ENCODE measurements at regions not wholly inside any gene's neighbourhood (a gene's known extent, or its start where the extent isn't known, plus 50 kb on each side); places are given as distances from the start of the nearest gene placed in this dataset.

DNA sequence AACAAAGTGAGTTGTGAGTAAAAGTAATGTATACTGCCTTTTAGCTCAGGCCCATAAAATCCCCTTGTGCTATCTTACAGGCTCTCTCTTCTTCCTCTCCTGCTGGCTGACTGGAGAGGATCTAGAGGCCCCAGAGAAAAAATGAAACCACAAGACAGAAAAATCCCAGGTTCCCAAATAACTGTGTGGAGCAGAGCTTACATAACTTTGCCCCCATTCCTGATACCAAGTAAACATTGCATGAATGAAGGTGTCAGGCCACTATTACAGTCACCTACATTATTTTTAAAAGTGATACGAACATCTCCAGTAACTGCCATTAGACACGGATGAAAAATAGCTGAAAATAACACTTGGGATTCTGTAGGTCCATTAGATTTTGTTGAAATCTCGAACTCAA is 386.0 kb upstream of the NR5A2 start:
- H3K4me3 ChIP-seq = no peak overlapping the region
- H3K27me3 ChIP-seq = no peaks in the 10 kb centered on the region
- peaks cover 2 to 4% of the 10 kb centered on the region in 2 donors for H3K9me3 ChIP-seq
- TF ChIP-seq, protein P1, sequence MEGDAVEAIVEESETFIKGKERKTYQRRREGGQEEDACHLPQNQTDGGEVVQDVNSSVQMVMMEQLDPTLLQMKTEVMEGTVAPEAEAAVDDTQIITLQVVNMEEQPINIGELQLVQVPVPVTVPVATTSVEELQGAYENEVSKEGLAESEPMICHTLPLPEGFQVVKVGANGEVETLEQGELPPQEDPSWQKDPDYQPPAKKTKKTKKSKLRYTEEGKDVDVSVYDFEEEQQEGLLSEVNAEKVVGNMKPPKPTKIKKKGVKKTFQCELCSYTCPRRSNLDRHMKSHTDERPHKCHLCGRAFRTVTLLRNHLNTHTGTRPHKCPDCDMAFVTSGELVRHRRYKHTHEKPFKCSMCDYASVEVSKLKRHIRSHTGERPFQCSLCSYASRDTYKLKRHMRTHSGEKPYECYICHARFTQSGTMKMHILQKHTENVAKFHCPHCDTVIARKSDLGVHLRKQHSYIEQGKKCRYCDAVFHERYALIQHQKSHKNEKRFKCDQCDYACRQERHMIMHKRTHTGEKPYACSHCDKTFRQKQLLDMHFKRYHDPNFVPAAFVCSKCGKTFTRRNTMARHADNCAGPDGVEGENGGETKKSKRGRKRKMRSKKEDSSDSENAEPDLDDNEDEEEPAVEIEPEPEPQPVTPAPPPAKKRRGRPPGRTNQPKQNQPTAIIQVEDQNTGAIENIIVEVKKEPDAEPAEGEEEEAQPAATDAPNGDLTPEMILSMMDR (IDR thresholded peaks at IDR 0.05) = no peak
- H3K4me1 ChIP-seq = no peaks in the 10 kb centered on the region
- no peaks in the 10 kb centered on the region for H3K36me3 ChIP-seq
- no peak overlapping the region for H3K27ac ChIP-seq
- no peak for DNase-seq (ENCODE audit: low spot score)

- H3K4me1 ChIP-seq = no peaks in the 10 kb centered on the region
- TF ChIP-seq, protein P1 (IDR thresholded peaks at IDR 0.05) = no peak
- peaks cover 2 to 8% of the 10 kb centered on the region in 2 donors for H3K9me3 ChIP-seq
- H3K27me3 ChIP-seq = no peaks in the 10 kb centered on the region
- H3K27ac ChIP-seq = no peak overlapping the region
- no peak overlapping the region for H3K4me3 ChIP-seq
- DNase-seq (ENCODE audit: low spot score) = no peak
- no peaks in the 10 kb centered on the region for H3K36me3 ChIP-seq
Measured at GRCh38 chr1:199644912-199645311, 382.6 kb upstream of the NR5A2 start.

GRCh38 chr1:199646761-199647160 is 380.7 kb upstream of the NR5A2 start:
- Histone ChIP-seq H3K36me3 (no peaks in the 10 kb centered on the region), H3K4me3 (no peak overlapping the region), H3K4me1 (no peaks in the 10 kb centered on the region), H3K9me3 (peaks cover 0 to 8% of the 10 kb centered on the region in 2 donors), H3K27ac (no peak overlapping the region), H3K27me3 (no peaks in the 10 kb centered on the region)
- DNase-seq (ENCODE audit: low spot score) = no peak
- TF ChIP-seq, protein P1 (IDR thresholded peaks at IDR 0.05) = no peak

DNA sequence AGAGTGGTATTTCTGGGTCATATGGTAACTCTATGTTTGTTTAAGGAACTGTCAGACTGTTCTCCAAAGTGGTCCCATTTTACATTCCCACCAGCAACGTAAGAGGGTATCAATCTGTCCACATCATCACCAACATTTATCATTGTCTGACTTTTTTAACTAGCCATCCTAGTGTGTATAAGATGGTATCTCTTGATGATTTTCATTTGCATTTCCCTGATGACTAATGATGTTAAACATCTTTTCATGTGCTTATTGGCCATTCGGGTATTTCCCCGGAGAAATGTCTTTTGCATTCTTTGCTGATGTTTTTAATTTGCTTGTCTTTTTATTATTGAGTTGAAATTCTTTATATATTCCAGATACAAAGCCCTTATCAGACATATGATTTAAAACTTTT is 370.1 kb upstream of the NR5A2 start:
- Histone ChIP-seq H3K27me3 (no peaks in the 10 kb centered on the region), H3K4me1 (no peaks in the 10 kb centered on the region), H3K27ac (no peak overlapping the region), H3K9me3 (no peaks in the 10 kb centered on the region), H3K36me3 (no peaks in the 10 kb centered on the region), H3K4me3 (no peak overlapping the region)
- DNase-seq (ENCODE audit: low spot score) = no peak
- TF ChIP-seq, protein P1 (IDR thresholded peaks at IDR 0.05) = no peak

DNA sequence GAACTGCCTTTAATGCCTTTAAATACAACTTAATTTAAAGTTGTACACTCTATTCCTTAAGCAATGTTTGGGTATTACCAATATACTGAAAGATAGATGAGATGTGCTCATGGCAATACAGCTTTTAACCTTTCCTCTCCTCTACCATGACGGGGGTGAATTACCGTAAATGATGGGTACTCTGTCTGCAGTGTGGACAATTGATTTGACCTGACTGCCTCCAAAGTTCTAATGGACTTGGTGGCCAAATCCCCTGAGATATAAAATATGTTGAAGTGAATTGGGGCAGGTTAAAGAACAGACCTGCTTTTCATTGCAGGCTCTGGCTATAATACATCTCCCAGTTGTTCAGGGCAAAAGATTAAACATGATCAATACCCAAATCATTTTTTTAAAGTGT is 367.4 kb upstream of the NR5A2 start:
- no peak overlapping the region for H3K27ac ChIP-seq
- DNase-seq (ENCODE audit: low spot score) = no peak
- TF ChIP-seq, protein P1 (IDR thresholded peaks at IDR 0.05) = no peak

GRCh38 chr1:199665371-199665770 is 362.1 kb upstream of the NR5A2 start:
- TF ChIP-seq, protein P1 (IDR thresholded peaks at IDR 0.05) = no peak
- no peak for DNase-seq (ENCODE audit: low spot score)
- no peaks in the 10 kb centered on the region for H3K36me3 ChIP-seq

More for the DNA sequence above, 367.4 kb upstream of the NR5A2 start:
- Histone ChIP-seq H3K36me3 (no peaks in the 10 kb centered on the region), H3K9me3 (no peaks in the 10 kb centered on the region), H3K4me1 (no peaks in the 10 kb centered on the region), H3K4me3 (no peak overlapping the region), H3K27me3 (no peaks in the 10 kb centered on the region)

More at GRCh38 chr1:199665371-199665770, 362.1 kb upstream of the NR5A2 start:
- H3K4me3 ChIP-seq = no peak overlapping the region
- no peaks in the 10 kb centered on the region for H3K9me3 ChIP-seq
- no peaks in the 10 kb centered on the region for H3K27me3 ChIP-seq
- no peaks in the 10 kb centered on the region for H3K4me1 ChIP-seq
- H3K27ac ChIP-seq = no peak overlapping the region

Data from right atrium auricular region (tissue), 2 donors.